PC-9 (cell line): ENCODE measurements at regions not wholly inside any gene's neighbourhood (a gene's known extent, or its start where the extent isn't known, plus 50 kb on each side); places are given as distances from the start of the nearest gene placed in this dataset.

Experiments used
- EZH2 ChIP-seq: fragments of 200-600 bp; sonication (generic); IDR thresholded peaks from 2 replicates; pipeline ENCODE4 v1.8.0; 2017; ENCODE audit warnings: antibody characterized with exemption, low read depth
- TF ChIP-seq, protein P1 (sequence below): fragments of 200-600 bp; sonication (generic); conservative IDR thresholded peaks from 2 replicates; pipeline ENCODE4 v1.6.1; 2017; ENCODE audit warnings: mixed run types, antibody characterized with exemption, mild to moderate bottlenecking, moderate library complexity

DNA sequence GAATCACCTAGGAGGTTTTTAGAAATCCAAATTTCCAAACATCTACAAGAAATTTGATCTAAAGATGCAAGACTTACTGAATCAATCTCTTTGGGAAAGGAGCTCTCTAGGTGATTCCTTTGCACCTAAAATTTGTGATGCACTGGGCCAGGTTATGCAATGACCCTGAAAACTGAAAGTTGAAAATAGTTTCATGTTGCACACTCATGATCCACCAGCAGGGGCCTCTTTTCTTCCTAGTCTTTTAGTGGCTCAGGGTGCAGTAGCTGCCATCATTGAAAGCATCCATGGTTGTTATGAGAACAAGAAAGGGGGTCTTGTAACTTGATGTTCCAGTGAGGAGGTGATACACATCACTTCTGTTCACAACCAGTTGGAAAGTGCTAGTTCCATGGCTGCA is 486.8 kb downstream of the PSAT1 start:
- TF ChIP-seq, protein P1, sequence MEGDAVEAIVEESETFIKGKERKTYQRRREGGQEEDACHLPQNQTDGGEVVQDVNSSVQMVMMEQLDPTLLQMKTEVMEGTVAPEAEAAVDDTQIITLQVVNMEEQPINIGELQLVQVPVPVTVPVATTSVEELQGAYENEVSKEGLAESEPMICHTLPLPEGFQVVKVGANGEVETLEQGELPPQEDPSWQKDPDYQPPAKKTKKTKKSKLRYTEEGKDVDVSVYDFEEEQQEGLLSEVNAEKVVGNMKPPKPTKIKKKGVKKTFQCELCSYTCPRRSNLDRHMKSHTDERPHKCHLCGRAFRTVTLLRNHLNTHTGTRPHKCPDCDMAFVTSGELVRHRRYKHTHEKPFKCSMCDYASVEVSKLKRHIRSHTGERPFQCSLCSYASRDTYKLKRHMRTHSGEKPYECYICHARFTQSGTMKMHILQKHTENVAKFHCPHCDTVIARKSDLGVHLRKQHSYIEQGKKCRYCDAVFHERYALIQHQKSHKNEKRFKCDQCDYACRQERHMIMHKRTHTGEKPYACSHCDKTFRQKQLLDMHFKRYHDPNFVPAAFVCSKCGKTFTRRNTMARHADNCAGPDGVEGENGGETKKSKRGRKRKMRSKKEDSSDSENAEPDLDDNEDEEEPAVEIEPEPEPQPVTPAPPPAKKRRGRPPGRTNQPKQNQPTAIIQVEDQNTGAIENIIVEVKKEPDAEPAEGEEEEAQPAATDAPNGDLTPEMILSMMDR = no peak
- TF ChIP-seq EZH2 = no peak
